ENCODE measurements at regions not wholly inside any gene's neighbourhood (a gene's known extent, or its start where the extent isn't known, plus 50 kb on each side); places are given as distances from the start of the nearest gene placed in this dataset.

GRCh38 chr2:183349091-183349490, 224.8 kb downstream of the NUP35 start:
- TF ChIP-seq CTCF (IDR thresholded peaks at IDR 0.05; ENCODE audit: unreplicated experiment in 3 of 3): no peak
- H3K4me1 Mint-ChIP-seq: no peaks in the 10 kb centered on the region
- no peaks in the 10 kb centered on the region for H3K9me3 Mint-ChIP-seq
- no peaks in the 10 kb centered on the region for H3K36me3 Mint-ChIP-seq (ENCODE audit: low read depth)
- no peak overlapping the region for H3K4me3 Mint-ChIP-seq
- peaks cover 3% of the 10 kb centered on the region for H3K27me3 Mint-ChIP-seq (ENCODE audit: low read depth)
- H3K27ac Mint-ChIP-seq: no peak overlapping the region

- H3K9me3 Mint-ChIP-seq: no peaks in the 10 kb centered on the region
- no peak overlapping the region for H3K27ac Mint-ChIP-seq
- no peaks in the 10 kb centered on the region for H3K36me3 Mint-ChIP-seq (ENCODE audit: low read depth)
- H3K4me1 Mint-ChIP-seq: no peaks in the 10 kb centered on the region
- no peaks in the 10 kb centered on the region for H3K27me3 Mint-ChIP-seq (ENCODE audit: low read depth)
- TF ChIP-seq CTCF (IDR thresholded peaks at IDR 0.05; ENCODE audit: unreplicated experiment in 3 of 3): peak; percentile 11 to 32 (median 16)
- H3K4me3 Mint-ChIP-seq: no peak overlapping the region
These were observed 235.6 kb downstream of the NUP35 start for GRCh38 chr2:183359867-183360266.

- H3K27ac Mint-ChIP-seq: no peak overlapping the region
- H3K9me3 Mint-ChIP-seq: peaks cover 2% of the 10 kb centered on the region
- H3K4me3 Mint-ChIP-seq: no peak overlapping the region
- H3K4me1 Mint-ChIP-seq: no peaks in the 10 kb centered on the region
- no peaks in the 10 kb centered on the region for H3K27me3 Mint-ChIP-seq (ENCODE audit: low read depth)
- H3K36me3 Mint-ChIP-seq (ENCODE audit: low read depth): no peaks in the 10 kb centered on the region
- TF ChIP-seq CTCF (IDR thresholded peaks at IDR 0.05; ENCODE audit: unreplicated experiment in 3 of 3): no peak
These were observed 247.3 kb downstream of the NUP35 start for GRCh38 chr2:183371545-183371944.

GRCh38 chr2:183375821-183376220, 251.6 kb downstream of the NUP35 start:
- Mint-ChIP-seq H3K36me3 (ENCODE audit: low read depth) (no peaks in the 10 kb centered on the region), H3K4me3 (no peak overlapping the region), H3K9me3 (no peaks in the 10 kb centered on the region), H3K4me1 (no peaks in the 10 kb centered on the region), H3K27ac (no peak overlapping the region), H3K27me3 (ENCODE audit: low read depth) (no peaks in the 10 kb centered on the region)
- TF ChIP-seq CTCF (IDR thresholded peaks at IDR 0.05; ENCODE audit: unreplicated experiment in 3 of 3): no peak

GRCh38 chr2:183383854-183384253, 259.6 kb downstream of the NUP35 start:
- H3K27me3 Mint-ChIP-seq (ENCODE audit: low read depth): no peaks in the 10 kb centered on the region
- peaks cover 16% of the 10 kb centered on the region for H3K9me3 Mint-ChIP-seq
- no peaks in the 10 kb centered on the region for H3K4me1 Mint-ChIP-seq
- H3K4me3 Mint-ChIP-seq: no peak overlapping the region
- H3K36me3 Mint-ChIP-seq (ENCODE audit: low read depth): no peaks in the 10 kb centered on the region
- H3K27ac Mint-ChIP-seq: no peak overlapping the region
- TF ChIP-seq CTCF (IDR thresholded peaks at IDR 0.05; ENCODE audit: unreplicated experiment in 3 of 3): no peak

GRCh38 chr2:183389546-183390080, 265.4 kb downstream of the NUP35 start:
- H3K27ac Mint-ChIP-seq: no peak overlapping the region

More at GRCh38 chr2:183389546-183390080, 265.4 kb downstream of the NUP35 start:
- no peaks in the 10 kb centered on the region for H3K27me3 Mint-ChIP-seq (ENCODE audit: low read depth)
- TF ChIP-seq CTCF (IDR thresholded peaks at IDR 0.05; ENCODE audit: unreplicated experiment in 3 of 3): no peak
- no peaks in the 10 kb centered on the region for H3K36me3 Mint-ChIP-seq (ENCODE audit: low read depth)
- H3K9me3 Mint-ChIP-seq: peaks cover 31% of the 10 kb centered on the region
- H3K4me1 Mint-ChIP-seq: no peaks in the 10 kb centered on the region
- no peak overlapping the region for H3K4me3 Mint-ChIP-seq

Measured in nephron (organoid).